H9 (cell line): ENCODE measurements at regions not wholly inside any gene's neighbourhood (a gene's known extent, or its start where the extent isn't known, plus 50 kb on each side); places are given as distances from the start of the nearest gene placed in this dataset.

Experiments used
- DNase-seq: peaks from one replicate; pipeline ENCODE4 v3.0.0-alpha.2; 2017
- H2AFZ ChIP-seq: one replicate; pipeline ENCODE4 v1.6.1; 2013; ENCODE audit warnings: mild to moderate bottlenecking, low read length, control low read depth, moderate library complexity
- H2AK5ac ChIP-seq: 2 replicates; pipeline ENCODE4 v1.6.1; 2013; ENCODE audit warnings: low read length, control low read depth, mixed read lengths; ENCODE audit not compliant: insufficient read length
- H2BK120ac ChIP-seq: one replicate; pipeline ENCODE4 v1.6.1; 2013; ENCODE audit warnings: low read depth, mild to moderate bottlenecking, low read length, control low read depth, inconsistent platforms; ENCODE audit not compliant: poor library complexity, severe bottlenecking
- H2BK12ac ChIP-seq: 2 replicates; pipeline ENCODE4 v1.6.1; 2013; ENCODE audit warnings: low read length, control low read depth, mixed read lengths, low read depth; ENCODE audit not compliant: insufficient read length
- H2BK15ac ChIP-seq: 2 replicates; pipeline ENCODE4 v1.6.1; 2013; ENCODE audit warnings: low read depth, low read length, control low read depth
- H2BK20ac ChIP-seq: one replicate; pipeline ENCODE4 v1.6.1; 2013; ENCODE audit warnings: low read depth, mild to moderate bottlenecking, low read length, control low read depth, inconsistent platforms; ENCODE audit not compliant: poor library complexity, severe bottlenecking
- H2BK5ac ChIP-seq: 2 replicates; pipeline ENCODE4 v1.6.1; 2013; ENCODE audit warnings: low read length, control low read depth, mixed read lengths; ENCODE audit not compliant: insufficient read length
- H3K14ac ChIP-seq: 2 replicates; pipeline ENCODE4 v1.6.1; 2013; ENCODE audit warnings: low read length, control low read depth; ENCODE audit not compliant: insufficient read depth
- H3K18ac ChIP-seq: 2 replicates; pipeline ENCODE4 v1.6.1; 2013; ENCODE audit warnings: low read depth, mild to moderate bottlenecking, mixed read lengths, low read length, control low read depth; ENCODE audit not compliant: insufficient read length
- H3K23ac ChIP-seq: 2 replicates; pipeline ENCODE4 v1.6.1; 2013; ENCODE audit warnings: low read length, control low read depth, mixed read lengths, low read depth; ENCODE audit not compliant: insufficient read length
- H3K23me2 ChIP-seq: 2 replicates; pipeline ENCODE4 v1.6.1; 2013; ENCODE audit warnings: low read depth, mild to moderate bottlenecking, mixed read lengths, low read length, control low read depth; ENCODE audit not compliant: insufficient read length, poor library complexity, severe bottlenecking
- H3K27ac ChIP-seq: 2 replicates; pipeline ENCODE4 v1.5.1; 2013; ENCODE audit warnings: low read length, control low read depth, mixed read lengths, low read depth; ENCODE audit not compliant: insufficient read length
- H3K27me3 ChIP-seq: 2 replicates; pipeline ENCODE4 v1.6.1; 2013; ENCODE audit warnings: low read length, control low read depth, inconsistent platforms; ENCODE audit not compliant: insufficient read depth
- H3K4ac ChIP-seq: 2 replicates; pipeline ENCODE4 v1.6.1; 2013; ENCODE audit warnings: low read depth, mild to moderate bottlenecking, control low read depth, inconsistent platforms, low read length, moderate library complexity
- H3K4me1 ChIP-seq: 2 replicates; pipeline ENCODE4 v1.6.1; 2013; ENCODE audit warnings: low read length, control low read depth, inconsistent platforms; ENCODE audit not compliant: insufficient read depth
- H3K4me2 ChIP-seq: 2 replicates; pipeline ENCODE4 v1.6.1; 2013; ENCODE audit warnings: low read length, control low read depth, mixed read lengths; ENCODE audit not compliant: insufficient read length, insufficient read depth
- H3K56ac ChIP-seq: 2 replicates; pipeline ENCODE4 v1.6.1; 2013; ENCODE audit warnings: low read depth, mild to moderate bottlenecking, mixed read lengths, low read length, control low read depth; ENCODE audit not compliant: insufficient read length
- H3K79me1 ChIP-seq: 2 replicates; pipeline ENCODE4 v1.6.1; 2013; ENCODE audit warnings: low read depth, mild to moderate bottlenecking, moderate library complexity, low read length, control low read depth, inconsistent platforms; ENCODE audit not compliant: insufficient read depth, poor library complexity, severe bottlenecking
- H3K79me2 ChIP-seq: 2 replicates; pipeline ENCODE4 v1.6.1; 2013; ENCODE audit warnings: low read length, control low read depth, inconsistent platforms; ENCODE audit not compliant: insufficient read depth
- H3K9ac ChIP-seq: 2 replicates; pipeline ENCODE4 v1.6.1; 2013; ENCODE audit warnings: low read length, control low read depth, mixed read lengths; ENCODE audit not compliant: insufficient read length; ENCODE audit errors: extremely low read depth
- H3K9me3 ChIP-seq: one replicate; pipeline ENCODE4 v1.6.1; 2013; ENCODE audit warnings: low read depth, low read length, inconsistent platforms; ENCODE audit not compliant: control insufficient read depth
- H3T11ph ChIP-seq: one replicate; pipeline ENCODE4 v1.6.1; 2013; ENCODE audit warnings: mild to moderate bottlenecking, low read length, control low read depth, inconsistent platforms
- H4K20me1 ChIP-seq: one replicate; pipeline ENCODE4 v1.6.1; 2013; ENCODE audit not compliant: control insufficient read depth, insufficient read length, insufficient read depth
- H4K5ac ChIP-seq: 2 replicates; pipeline ENCODE4 v1.6.1; 2013; ENCODE audit warnings: low read depth, mild to moderate bottlenecking, mixed read lengths, low read length, control low read depth; ENCODE audit not compliant: insufficient read length
- H4K8ac ChIP-seq: replicated peaks from 2 replicates; pipeline ENCODE4 v1.6.1; 2013; ENCODE audit warnings: low read length, control low read depth, mixed read lengths, low read depth; ENCODE audit not compliant: insufficient read length
- H4K91ac ChIP-seq: 2 replicates; pipeline ENCODE4 v1.6.1; 2013; ENCODE audit warnings: low read depth, mild to moderate bottlenecking, moderate library complexity, mixed read lengths, low read length, control low read depth; ENCODE audit not compliant: insufficient read length
- H3K27ac Mint-ChIP-seq, 3 experiments: 2 replicates in 2 of 3; 3 replicates in 1 of 3; pipeline ENCODE4 v1.8.0; 2020 to 2021; ENCODE audit warnings: mixed read lengths in 3 of 3, mild to moderate bottlenecking in 1 of 3, moderate library complexity in 1 of 3
- H3K27me3 Mint-ChIP-seq: 2 replicates; pipeline ENCODE4 v1.8.0; 2021; ENCODE audit warnings: low read depth, mild to moderate bottlenecking, moderate library complexity, mixed read lengths
- H3K36me3 Mint-ChIP-seq, 3 experiments: 2 replicates in 2 of 3; 3 replicates in 1 of 3; pipeline ENCODE4 v1.8.0; 2020 to 2021; ENCODE audit warnings: low read depth in 3 of 3, mixed read lengths in 3 of 3; ENCODE audit not compliant: insufficient read depth in 1 of 3
- H3K4me1 Mint-ChIP-seq, 2 experiments: 2 replicates each; pipeline ENCODE4 v1.8.0; 2020; ENCODE audit warnings: mixed read lengths in 2 of 2
- H3K4me3 Mint-ChIP-seq, 2 experiments: 2 replicates in 1 of 2; 3 replicates in 1 of 2; pipeline ENCODE4 v1.8.0; 2020 to 2021; ENCODE audit warnings: mild to moderate bottlenecking in 2 of 2, mixed read lengths in 2 of 2, moderate library complexity in 1 of 2
- H3K9me3 Mint-ChIP-seq, 2 experiments: 2 replicates in 1 of 2; 3 replicates in 1 of 2; pipeline ENCODE4 v1.8.0; 2020; ENCODE audit warnings: mild to moderate bottlenecking in 2 of 2, mixed read lengths in 2 of 2, moderate library complexity in 1 of 2
- CTCF ChIP-seq: fragments of 200-600 bp; sonication (generic); conservative IDR thresholded peaks from 3 replicates; pipeline ENCODE4 v1.8.0; 2021; ENCODE audit warnings: antibody characterized with exemption, mild to moderate bottlenecking
- WGBS: extraction: QIAGEN DNeasy Blood & Tissue Kit; methylation state at CpG from one replicate; pipeline ENCODE4 v1.1.7; 2013; ENCODE audit warnings: missing lambda C conversion rate, low lambda C conversion rate, mixed read lengths; ENCODE audit not compliant: insufficient read length; ENCODE audit errors: extremely low coverage; 5-methylcytosine and 5-hydroxymethylcytosine counted together

DNA sequence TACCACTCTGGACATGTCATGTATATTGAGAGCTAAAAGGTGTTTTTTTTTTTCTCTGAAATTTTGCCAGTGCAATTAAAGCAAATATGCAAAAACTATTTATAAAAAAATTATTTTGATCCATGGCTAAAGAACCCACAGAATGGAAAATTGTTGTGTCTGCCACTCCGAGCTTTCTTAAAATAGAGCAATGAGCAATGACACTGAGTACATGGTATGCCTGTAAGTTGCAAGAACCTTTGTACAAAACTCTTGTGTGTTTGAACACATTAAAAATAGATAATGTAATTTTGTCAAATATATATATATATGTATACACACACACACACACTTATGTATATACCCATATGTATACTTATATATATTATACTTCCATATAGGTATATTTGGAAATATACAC lies 1530.9 kb upstream of the B3GALT2 start:
- WGBS = no CpG with 5 or more reads among the region's 1 CpG
- Histone ChIP-seq H2AFZ (no peak overlapping the region), H3K9me3 (no peaks in the 10 kb centered on the region), H2AK5ac (no peak overlapping the region), H3K27ac (no peak overlapping the region), H4K5ac (no peak overlapping the region), H3K9ac (no peak overlapping the region), H4K20me1 (no peaks in the 10 kb centered on the region), H2BK15ac (no peak overlapping the region), H4K8ac (no peak overlapping the region), H3K14ac (no peak overlapping the region), H3T11ph (no peak overlapping the region), H3K79me2 (no peaks in the 10 kb centered on the region), H2BK5ac (no peak overlapping the region), H4K91ac (no peak overlapping the region), H3K4ac (no peak overlapping the region), H2BK12ac (no peak overlapping the region), H3K4me1 (no peaks in the 10 kb centered on the region), H3K56ac (no peak overlapping the region), H3K79me1 (no peaks in the 10 kb centered on the region), H3K27me3 (no peaks in the 10 kb centered on the region), H3K23ac (no peak overlapping the region), H3K4me2 (no peak overlapping the region), H2BK20ac (no peak overlapping the region), H3K18ac (no peak overlapping the region), H3K23me2 (no peaks in the 10 kb centered on the region), H2BK120ac (no peak overlapping the region)
- Mint-ChIP-seq H3K27me3 (no peaks in the 10 kb centered on the region), H3K27ac (no peak overlapping the region), H3K4me3 (no peak overlapping the region), H3K9me3 (no peaks in the 10 kb centered on the region), H3K4me1 (no peaks in the 10 kb centered on the region), H3K36me3 (no peaks in the 10 kb centered on the region)
- TF ChIP-seq CTCF = no peak
- no peak for DNase-seq
